Neural cell (in vitro differentiated cells): ENCODE measurements at regions not wholly inside any gene's neighbourhood (a gene's known extent, or its start where the extent isn't known, plus 50 kb on each side); places are given as distances from the start of the nearest gene placed in this dataset.
"Not testable (repeated sequence)": the region's sequence is repeated elsewhere in the genome, so short reads cannot be mapped to it uniquely, and the experiment has no call there.

Experiments
- H2AFZ ChIP-seq: fragments of 200-600, 300-800 bp; sonication (generic), shearing (Covaris generic); 2 replicates; pipeline ENCODE4 v1.6.0; 2014; ENCODE audit warnings: low read depth, mild to moderate bottlenecking, antibody characterized with exemption, low read length, moderate library complexity
- H3F3A ChIP-seq: fragments of 200-600 bp; shearing (Covaris generic); 2 replicates; pipeline ENCODE4 v1.6.1; 2016; ENCODE audit warnings: mild to moderate bottlenecking, moderate library complexity, mixed read lengths, antibody characterized with exemption, low read length; ENCODE audit not compliant: insufficient read depth, poor library complexity, severe bottlenecking
- H3K27ac ChIP-seq: fragments of 200-600, 300-800 bp; sonication (generic), shearing (Covaris generic); 2 replicates; pipeline ENCODE4 v1.5.1; 2014; ENCODE audit warnings: mild to moderate bottlenecking, low read length, moderate library complexity
- H3K27me3 ChIP-seq: fragments of 300-800, 200-600 bp; sonication (generic), shearing (Covaris generic); 2 replicates; pipeline ENCODE4 v1.6.0; 2014; ENCODE audit warnings: mild to moderate bottlenecking, low read depth, low read length, moderate library complexity; ENCODE audit not compliant: insufficient read depth
- H3K36me3 ChIP-seq: fragments of 300-800, 200-600 bp; sonication (generic), shearing (Covaris generic); 2 replicates; pipeline ENCODE4 v1.5.1; 2014; ENCODE audit warnings: mild to moderate bottlenecking, antibody characterized with exemption, low read length, moderate library complexity; ENCODE audit not compliant: insufficient read depth
- H3K4me2 ChIP-seq: fragments of 300-800, 200-600 bp; sonication (generic), shearing (Covaris generic); 2 replicates; pipeline ENCODE4 v1.6.0; 2014; ENCODE audit warnings: mild to moderate bottlenecking, low read length
- H3K4me3 ChIP-seq: fragments of 300-800, 200-600 bp; sonication (generic), shearing (Covaris generic); 2 replicates; pipeline ENCODE4 v1.5.1; 2014; ENCODE audit warnings: mild to moderate bottlenecking, low read length, moderate library complexity
- H3K79me2 ChIP-seq: fragments of 200-600 bp; shearing (Covaris generic); replicated peaks from 2 replicates; pipeline ENCODE4 v1.6.0; 2014; ENCODE audit warnings: mild to moderate bottlenecking, low read length, moderate library complexity; ENCODE audit not compliant: insufficient read depth
- H3K9ac ChIP-seq: fragments of 300-800, 200-600 bp; sonication (generic), shearing (Covaris generic); 2 replicates; pipeline ENCODE4 v1.6.1; 2016; ENCODE audit warnings: mild to moderate bottlenecking, low read length, mixed read lengths
- H3K9me2 ChIP-seq: fragments of 200-600 bp; shearing (Covaris generic); 2 replicates; pipeline ENCODE4 v1.6.1; 2016; ENCODE audit warnings: mild to moderate bottlenecking, low read length, mixed read lengths; ENCODE audit not compliant: insufficient read depth
- H3K9me3 ChIP-seq: fragments of 200-600, 300-800 bp; sonication (generic), shearing (Covaris generic); 2 replicates; pipeline ENCODE4 v1.6.1; 2016; ENCODE audit warnings: mild to moderate bottlenecking, mixed run types, low read length, moderate library complexity, mixed read lengths
- H4K20me1 ChIP-seq: fragments of 200-600 bp; shearing (Covaris generic); 2 replicates; pipeline ENCODE4 v1.6.1; 2016; ENCODE audit warnings: mild to moderate bottlenecking, mixed run types; ENCODE audit not compliant: insufficient read depth
- EP300 ChIP-seq: fragments of 450-650 bp; conservative IDR thresholded peaks from 2 replicates; pipeline ENCODE4 v1.6.1; 2014; ENCODE audit warnings: antibody characterized with exemption, mild to moderate bottlenecking, moderate library complexity; ENCODE audit not compliant: poor library complexity, severe bottlenecking
- EZH2 ChIP-seq: fragments of 200-600, 300-800 bp; shearing (Covaris generic), sonication (generic); IDR thresholded peaks from 2 replicates; pipeline ENCODE4 v1.6.1; 2014; ENCODE audit warnings: antibody characterized with exemption, low read length, borderline replicate concordance, mild to moderate bottlenecking; ENCODE audit not compliant: insufficient read depth, poor library complexity, severe bottlenecking
- MXI1 ChIP-seq: fragments of 450-650 bp; conservative IDR thresholded peaks from 2 replicates; pipeline ENCODE4 v1.6.1; 2014; ENCODE audit warnings: antibody characterized with exemption, mild to moderate bottlenecking; ENCODE audit not compliant: poor library complexity, severe bottlenecking
- POLR2AphosphoS5 ChIP-seq: IDR thresholded peaks from 2 replicates; pipeline ENCODE4 v1.6.1; 2012
- RAD21 ChIP-seq: fragments of 450-650 bp; conservative IDR thresholded peaks from 2 replicates; pipeline ENCODE4 v1.6.1; 2014; ENCODE audit warnings: antibody characterized with exemption, mild to moderate bottlenecking, moderate library complexity
- SMC3 ChIP-seq: fragments of 450-650 bp; conservative IDR thresholded peaks from 2 replicates; pipeline ENCODE4 v1.6.1; 2014; ENCODE audit warnings: antibody characterized with exemption, mild to moderate bottlenecking, moderate library complexity; ENCODE audit not compliant: poor library complexity
- TAF1 ChIP-seq: IDR thresholded peaks from 2 replicates; pipeline ENCODE4 v1.6.1; 2012; ENCODE audit warnings: low read depth
- TF ChIP-seq, protein P1 (sequence below): fragments of 450-650 bp; IDR thresholded peaks from 2 replicates; pipeline ENCODE4 v1.5.1; 2014; ENCODE audit warnings: antibody characterized with exemption, mild to moderate bottlenecking, moderate library complexity; ENCODE audit not compliant: poor library complexity, severe bottlenecking
- TF ChIP-seq, protein P2 (sequence below): IDR thresholded peaks from 2 replicates; pipeline ENCODE4 v1.6.1; 2012; ENCODE audit warnings: borderline replicate concordance

DNA sequence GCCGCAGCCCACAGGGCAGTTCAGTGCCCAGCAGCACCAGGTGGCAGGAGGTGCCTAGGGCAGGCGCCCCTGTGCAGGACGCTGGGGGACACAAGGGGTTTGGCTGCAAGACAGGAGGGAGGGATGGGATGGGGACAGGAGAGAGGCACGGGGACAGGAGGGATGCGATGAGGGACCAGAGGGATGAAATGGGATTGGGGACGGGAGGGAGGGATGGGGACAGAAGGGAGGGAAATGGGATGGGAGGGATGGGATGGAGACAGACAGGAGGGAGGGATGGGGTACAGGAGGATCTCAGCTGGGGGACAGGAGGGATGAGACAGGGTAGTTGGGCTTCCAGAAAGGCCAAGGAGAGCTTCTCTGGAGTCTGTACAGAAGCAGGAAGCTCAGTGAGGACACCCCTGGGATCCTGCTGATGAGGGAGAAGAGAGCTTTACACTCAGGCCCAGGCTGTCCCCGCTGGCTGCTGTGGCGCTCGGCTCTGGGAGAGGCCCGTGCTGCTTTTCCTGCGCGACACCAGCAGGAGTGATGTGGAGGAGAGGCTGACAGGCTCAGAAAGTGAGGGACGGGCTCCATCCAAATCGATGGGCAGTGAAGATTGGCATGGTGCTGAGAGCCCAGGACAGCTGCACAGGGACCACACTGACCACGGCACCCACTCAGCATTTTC is 400.8 kb downstream of the SMOC2 start:
- no peaks in the 10 kb centered on the region for H4K20me1 ChIP-seq
- H3K4me2 ChIP-seq = no peak overlapping the region
- H3K27me3 ChIP-seq = peaks cover 4% of the 10 kb centered on the region
- H3K9ac ChIP-seq = no peak overlapping the region
- H3K27ac ChIP-seq = no peak overlapping the region
- no peaks in the 10 kb centered on the region for H3K9me2 ChIP-seq
- no peak overlapping the region for H2AFZ ChIP-seq
- TF ChIP-seq EP300 (no peak), POLR2AphosphoS5 (no peak), MXI1 (no peak), TAF1 (no peak), EZH2 (no peak), SMC3 (no peak), RAD21 (no peak)
- TF ChIP-seq, protein P1, sequence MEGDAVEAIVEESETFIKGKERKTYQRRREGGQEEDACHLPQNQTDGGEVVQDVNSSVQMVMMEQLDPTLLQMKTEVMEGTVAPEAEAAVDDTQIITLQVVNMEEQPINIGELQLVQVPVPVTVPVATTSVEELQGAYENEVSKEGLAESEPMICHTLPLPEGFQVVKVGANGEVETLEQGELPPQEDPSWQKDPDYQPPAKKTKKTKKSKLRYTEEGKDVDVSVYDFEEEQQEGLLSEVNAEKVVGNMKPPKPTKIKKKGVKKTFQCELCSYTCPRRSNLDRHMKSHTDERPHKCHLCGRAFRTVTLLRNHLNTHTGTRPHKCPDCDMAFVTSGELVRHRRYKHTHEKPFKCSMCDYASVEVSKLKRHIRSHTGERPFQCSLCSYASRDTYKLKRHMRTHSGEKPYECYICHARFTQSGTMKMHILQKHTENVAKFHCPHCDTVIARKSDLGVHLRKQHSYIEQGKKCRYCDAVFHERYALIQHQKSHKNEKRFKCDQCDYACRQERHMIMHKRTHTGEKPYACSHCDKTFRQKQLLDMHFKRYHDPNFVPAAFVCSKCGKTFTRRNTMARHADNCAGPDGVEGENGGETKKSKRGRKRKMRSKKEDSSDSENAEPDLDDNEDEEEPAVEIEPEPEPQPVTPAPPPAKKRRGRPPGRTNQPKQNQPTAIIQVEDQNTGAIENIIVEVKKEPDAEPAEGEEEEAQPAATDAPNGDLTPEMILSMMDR = no peak
- TF ChIP-seq, protein P2, sequence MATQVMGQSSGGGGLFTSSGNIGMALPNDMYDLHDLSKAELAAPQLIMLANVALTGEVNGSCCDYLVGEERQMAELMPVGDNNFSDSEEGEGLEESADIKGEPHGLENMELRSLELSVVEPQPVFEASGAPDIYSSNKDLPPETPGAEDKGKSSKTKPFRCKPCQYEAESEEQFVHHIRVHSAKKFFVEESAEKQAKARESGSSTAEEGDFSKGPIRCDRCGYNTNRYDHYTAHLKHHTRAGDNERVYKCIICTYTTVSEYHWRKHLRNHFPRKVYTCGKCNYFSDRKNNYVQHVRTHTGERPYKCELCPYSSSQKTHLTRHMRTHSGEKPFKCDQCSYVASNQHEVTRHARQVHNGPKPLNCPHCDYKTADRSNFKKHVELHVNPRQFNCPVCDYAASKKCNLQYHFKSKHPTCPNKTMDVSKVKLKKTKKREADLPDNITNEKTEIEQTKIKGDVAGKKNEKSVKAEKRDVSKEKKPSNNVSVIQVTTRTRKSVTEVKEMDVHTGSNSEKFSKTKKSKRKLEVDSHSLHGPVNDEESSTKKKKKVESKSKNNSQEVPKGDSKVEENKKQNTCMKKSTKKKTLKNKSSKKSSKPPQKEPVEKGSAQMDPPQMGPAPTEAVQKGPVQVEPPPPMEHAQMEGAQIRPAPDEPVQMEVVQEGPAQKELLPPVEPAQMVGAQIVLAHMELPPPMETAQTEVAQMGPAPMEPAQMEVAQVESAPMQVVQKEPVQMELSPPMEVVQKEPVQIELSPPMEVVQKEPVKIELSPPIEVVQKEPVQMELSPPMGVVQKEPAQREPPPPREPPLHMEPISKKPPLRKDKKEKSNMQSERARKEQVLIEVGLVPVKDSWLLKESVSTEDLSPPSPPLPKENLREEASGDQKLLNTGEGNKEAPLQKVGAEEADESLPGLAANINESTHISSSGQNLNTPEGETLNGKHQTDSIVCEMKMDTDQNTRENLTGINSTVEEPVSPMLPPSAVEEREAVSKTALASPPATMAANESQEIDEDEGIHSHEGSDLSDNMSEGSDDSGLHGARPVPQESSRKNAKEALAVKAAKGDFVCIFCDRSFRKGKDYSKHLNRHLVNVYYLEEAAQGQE = no peak
- H3K79me2 ChIP-seq = no peaks in the 10 kb centered on the region
- no peaks in the 10 kb centered on the region for H3F3A ChIP-seq
- H3K4me3 ChIP-seq = no peak overlapping the region
- H3K9me3 ChIP-seq = no peaks in the 10 kb centered on the region
- no peaks in the 10 kb centered on the region for H3K36me3 ChIP-seq

DNA sequence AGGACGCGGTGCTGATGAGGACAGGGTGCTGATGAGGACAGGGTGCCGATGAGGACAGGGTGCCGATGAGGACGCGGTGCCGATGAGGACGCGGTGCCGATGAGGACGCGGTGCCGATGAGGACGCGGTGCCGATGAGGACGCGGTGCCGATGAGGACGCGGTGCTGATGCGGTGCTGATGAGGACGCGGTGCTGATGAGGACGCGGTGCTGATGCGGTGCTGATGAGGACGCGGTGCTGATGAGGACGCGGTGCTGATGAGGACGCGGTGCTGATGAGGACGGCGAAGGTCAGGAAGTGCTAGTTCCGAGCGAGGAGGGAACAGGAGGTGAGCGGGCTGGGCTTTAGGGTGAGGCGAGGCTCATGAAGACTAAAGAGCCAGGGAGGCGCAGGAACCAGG is 399.9 kb downstream of the SMOC2 start:
- H3K4me3 ChIP-seq, H3F3A ChIP-seq, H3K4me2 ChIP-seq, H3K36me3 ChIP-seq, H3K27me3 ChIP-seq, H3K79me2 ChIP-seq, H3K27ac ChIP-seq, H2AFZ ChIP-seq, H3K9ac ChIP-seq, H3K9me3 ChIP-seq, H3K9me2 ChIP-seq, H4K20me1 ChIP-seq: not testable (repeated sequence)

DNA sequence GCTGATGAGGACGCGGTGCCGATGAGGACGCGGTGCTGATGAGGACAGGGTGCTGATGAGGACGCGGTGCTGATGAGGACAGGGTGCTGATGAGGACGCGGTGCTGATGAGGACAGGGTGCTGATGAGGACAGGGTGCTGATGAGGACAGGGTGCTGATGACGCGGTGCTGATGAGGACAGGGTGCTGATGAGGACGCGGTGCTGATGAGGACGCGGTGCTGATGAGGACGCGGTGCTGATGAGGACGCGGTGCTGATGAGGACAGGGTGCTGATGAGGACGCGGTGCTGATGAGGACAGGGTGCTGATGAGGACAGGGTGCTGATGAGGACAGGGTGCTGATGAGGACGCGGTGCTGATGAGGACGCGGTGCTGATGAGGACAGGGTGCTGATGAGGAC is 399.3 kb downstream of the SMOC2 start:
- not testable (repeated sequence) for H3K4me3 ChIP-seq, H3K9ac ChIP-seq, H3K79me2 ChIP-seq, H3F3A ChIP-seq, H3K4me2 ChIP-seq, H3K9me3 ChIP-seq, H2AFZ ChIP-seq, H3K27me3 ChIP-seq, H3K36me3 ChIP-seq, H4K20me1 ChIP-seq, H3K27ac ChIP-seq, H3K9me2 ChIP-seq
